ENCODE measurements at regions not wholly inside any gene's neighbourhood (a gene's known extent, or its start where the extent isn't known, plus 50 kb on each side); places are given as distances from the start of the nearest gene placed in this dataset.

DNA sequence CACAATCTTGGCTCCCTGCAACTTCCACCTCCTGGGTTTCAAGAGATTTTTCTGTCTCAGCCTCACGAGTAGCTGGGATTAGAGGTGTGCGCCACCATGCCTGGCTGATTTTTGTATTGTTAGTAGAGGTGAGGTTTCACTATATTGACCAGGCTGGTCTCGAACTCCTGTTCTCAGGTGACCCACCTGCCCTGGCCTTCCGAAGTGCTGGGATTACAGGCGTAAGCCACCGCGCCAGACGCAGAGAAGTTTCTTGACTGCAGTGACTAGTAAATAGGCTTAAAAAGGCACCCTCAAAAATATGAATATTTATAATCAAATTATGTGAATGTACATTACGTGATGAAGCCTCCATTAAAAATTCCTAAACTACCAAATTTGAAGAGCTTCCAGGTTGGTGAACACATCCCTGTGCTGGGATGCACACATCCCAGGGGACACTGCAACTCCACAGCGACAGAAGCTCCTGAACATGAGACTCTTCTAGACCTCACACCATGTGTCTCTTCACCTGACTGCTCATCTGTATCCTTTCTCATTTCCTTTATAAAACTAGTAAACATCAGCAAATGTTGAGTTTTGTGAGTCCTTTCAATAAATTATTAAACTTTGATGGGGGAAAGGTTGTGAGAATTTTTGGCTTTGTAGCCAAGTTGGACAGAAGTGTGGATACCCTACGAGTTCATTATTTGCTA, 203.3 kb upstream of the SPOPL start:
- Histone ChIP-seq H3K27me3 (replicated peaks; ENCODE audit: insufficient read depth, low read depth, low read length, poor library complexity) (no peaks in the 10 kb centered on the region), H3K36me3 (ENCODE audit: insufficient read depth, low read length, poor library complexity, severe bottlenecking) (no peaks in the 10 kb centered on the region), H3K4me3 (ENCODE audit: low read depth, low read length, poor library complexity, severe bottlenecking) (no peak overlapping the region), H3K9me3 (ENCODE audit: low read depth, low read length, poor library complexity, severe bottlenecking) (no peaks in the 10 kb centered on the region), H3K27ac (ENCODE audit: low read depth, low read length, poor library complexity, severe bottlenecking) (no peak overlapping the region), H3K4me1 (ENCODE audit: insufficient read depth, low read length, poor library complexity, severe bottlenecking) (peaks cover 11% of the 10 kb centered on the region)
- DNase-seq (ENCODE audit: low spot score), result no peak
- ChIA-PET POLR2A (ENCODE audit: low non-redundant PET) (no interaction called here), CTCF (interaction anchor here (0.7 kb wide), 1 partner anchor 199 kb away, joined by 18 read pairs; no protein-coding TSS in a partner anchor)
- TF ChIP-seq, protein P1, sequence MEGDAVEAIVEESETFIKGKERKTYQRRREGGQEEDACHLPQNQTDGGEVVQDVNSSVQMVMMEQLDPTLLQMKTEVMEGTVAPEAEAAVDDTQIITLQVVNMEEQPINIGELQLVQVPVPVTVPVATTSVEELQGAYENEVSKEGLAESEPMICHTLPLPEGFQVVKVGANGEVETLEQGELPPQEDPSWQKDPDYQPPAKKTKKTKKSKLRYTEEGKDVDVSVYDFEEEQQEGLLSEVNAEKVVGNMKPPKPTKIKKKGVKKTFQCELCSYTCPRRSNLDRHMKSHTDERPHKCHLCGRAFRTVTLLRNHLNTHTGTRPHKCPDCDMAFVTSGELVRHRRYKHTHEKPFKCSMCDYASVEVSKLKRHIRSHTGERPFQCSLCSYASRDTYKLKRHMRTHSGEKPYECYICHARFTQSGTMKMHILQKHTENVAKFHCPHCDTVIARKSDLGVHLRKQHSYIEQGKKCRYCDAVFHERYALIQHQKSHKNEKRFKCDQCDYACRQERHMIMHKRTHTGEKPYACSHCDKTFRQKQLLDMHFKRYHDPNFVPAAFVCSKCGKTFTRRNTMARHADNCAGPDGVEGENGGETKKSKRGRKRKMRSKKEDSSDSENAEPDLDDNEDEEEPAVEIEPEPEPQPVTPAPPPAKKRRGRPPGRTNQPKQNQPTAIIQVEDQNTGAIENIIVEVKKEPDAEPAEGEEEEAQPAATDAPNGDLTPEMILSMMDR (conservative IDR thresholded peaks at IDR 0.05; ENCODE audit: low read depth, low read length), result no peak
- TF ChIP-seq EZH2 (IDR thresholded peaks at IDR 0.05; ENCODE audit: borderline replicate concordance, low read depth, low read length, poor library complexity, severe bottlenecking), result no peak
- no TSS peak for BruUV-seq (replicated peaks)
- intact Hi-C loops (cut with micrococcal nuclease; ENCODE audit: unreplicated experiment), result no loop called here

GRCh38 chr2:138298900-138299299, 202.7 kb upstream of the SPOPL start:
- ChIA-PET POLR2A (ENCODE audit: low non-redundant PET) (no interaction called here), CTCF (no interaction called here)
- no TSS peak for BruUV-seq (replicated peaks)
- TF ChIP-seq, protein P1 (conservative IDR thresholded peaks at IDR 0.05; ENCODE audit: low read depth, low read length), result no peak
- TF ChIP-seq EZH2 (IDR thresholded peaks at IDR 0.05; ENCODE audit: borderline replicate concordance, low read depth, low read length, poor library complexity, severe bottlenecking), result no peak
- Histone ChIP-seq H3K27me3 (replicated peaks; ENCODE audit: insufficient read depth, low read depth, low read length, poor library complexity) (no peaks in the 10 kb centered on the region), H3K4me1 (ENCODE audit: insufficient read depth, low read length, poor library complexity, severe bottlenecking) (peaks cover 4% of the 10 kb centered on the region), H3K36me3 (ENCODE audit: insufficient read depth, low read length, poor library complexity, severe bottlenecking) (no peaks in the 10 kb centered on the region), H3K4me3 (ENCODE audit: low read depth, low read length, poor library complexity, severe bottlenecking) (no peak overlapping the region), H3K27ac (ENCODE audit: low read depth, low read length, poor library complexity, severe bottlenecking) (no peak overlapping the region), H3K9me3 (ENCODE audit: low read depth, low read length, poor library complexity, severe bottlenecking) (no peaks in the 10 kb centered on the region)
- intact Hi-C loops (cut with micrococcal nuclease; ENCODE audit: unreplicated experiment), result no loop called here
- no peak for DNase-seq (ENCODE audit: low spot score)

- CTCF ChIA-PET, result no interaction called here
- Histone ChIP-seq H3K4me3 (ENCODE audit: low read depth, low read length, poor library complexity, severe bottlenecking) (no peak overlapping the region), H3K9me3 (ENCODE audit: low read depth, low read length, poor library complexity, severe bottlenecking) (no peaks in the 10 kb centered on the region), H3K27ac (ENCODE audit: low read depth, low read length, poor library complexity, severe bottlenecking) (no peak overlapping the region), H3K27me3 (replicated peaks; ENCODE audit: insufficient read depth, low read depth, low read length, poor library complexity) (no peaks in the 10 kb centered on the region), H3K36me3 (ENCODE audit: insufficient read depth, low read length, poor library complexity, severe bottlenecking) (no peaks in the 10 kb centered on the region), H3K4me1 (ENCODE audit: insufficient read depth, low read length, poor library complexity, severe bottlenecking) (no peaks in the 10 kb centered on the region)
- TF ChIP-seq, protein P1 (conservative IDR thresholded peaks at IDR 0.05; ENCODE audit: low read depth, low read length), result no peak
- no peak for TF ChIP-seq EZH2 (IDR thresholded peaks at IDR 0.05; ENCODE audit: borderline replicate concordance, low read depth, low read length, poor library complexity, severe bottlenecking)
- POLR2A ChIA-PET (ENCODE audit: low non-redundant PET), result no interaction called here
- BruUV-seq (replicated peaks), result no TSS peak
- intact Hi-C loops (cut with micrococcal nuclease; ENCODE audit: unreplicated experiment), result no loop called here
- no peak for DNase-seq (ENCODE audit: low spot score)
Measured at GRCh38 chr2:138306626-138307025, 194.9 kb upstream of the SPOPL start.
